ENCODE measurements at regions not wholly inside any gene's neighbourhood (a gene's known extent, or its start where the extent isn't known, plus 50 kb on each side); places are given as distances from the start of the nearest gene placed in this dataset.

DNA sequence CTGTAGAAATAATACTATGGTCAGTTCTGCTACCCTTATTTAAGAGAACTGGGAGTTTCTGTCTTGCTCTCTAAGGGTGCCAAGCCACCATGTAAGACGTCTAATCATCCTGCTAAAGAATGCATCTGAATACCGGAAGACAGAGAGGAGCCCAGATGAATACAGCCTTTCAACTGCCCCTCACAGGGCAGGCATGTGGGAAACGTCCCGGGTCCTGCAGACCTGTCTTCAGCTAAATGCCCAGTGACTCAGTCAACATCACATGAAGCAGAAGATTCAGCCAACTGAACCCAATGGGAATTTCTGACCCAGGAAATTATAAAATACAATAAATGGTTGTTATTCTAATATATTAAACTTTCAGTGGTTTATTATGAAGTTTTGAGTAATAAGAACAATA lies 2141.0 kb upstream of the AGA start:
- no peak for DNase-seq (ENCODE audit: low read depth)

DNA sequence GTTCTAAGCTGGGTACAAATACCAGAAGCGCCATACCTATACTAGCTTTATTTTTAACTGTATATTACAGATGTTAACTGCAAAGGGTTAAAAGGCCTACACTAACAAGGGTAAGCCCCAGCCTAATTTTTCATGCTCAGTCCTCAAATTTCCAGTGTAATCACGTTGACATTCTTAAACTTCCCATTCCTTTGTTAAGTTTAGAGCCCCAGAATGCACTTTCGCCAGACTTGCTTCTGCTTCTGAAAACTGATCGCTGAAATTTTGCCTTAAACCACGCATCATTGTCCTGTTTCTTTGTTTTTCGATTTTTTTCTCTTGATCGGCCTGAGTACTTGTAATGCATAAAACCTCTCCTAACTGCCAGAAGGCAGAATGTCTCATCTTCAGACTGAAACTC lies 2141.9 kb upstream of the AGA start:
- DNase-seq (ENCODE audit: low read depth) = no peak

DNA sequence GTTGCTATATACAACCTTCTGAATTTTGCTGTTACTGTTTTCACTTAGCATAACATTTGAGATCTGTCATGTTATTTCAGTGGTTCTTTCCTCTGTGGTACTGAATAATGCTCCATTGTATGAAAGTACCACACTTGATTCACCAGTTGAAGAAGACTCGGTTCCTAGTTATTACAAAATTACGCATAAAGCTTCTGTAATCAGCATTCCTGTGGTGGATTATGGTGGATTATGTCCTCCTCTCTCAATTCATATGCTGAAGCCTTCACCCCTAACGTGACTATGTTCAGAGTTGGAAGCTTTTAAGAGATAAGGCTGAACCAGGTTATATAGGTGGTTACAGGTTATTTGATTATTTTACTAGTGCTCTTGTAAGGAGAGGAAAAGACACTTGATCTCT lies 2143.5 kb upstream of the AGA start:
- DNase-seq (ENCODE audit: low read depth) = no peak

DNA sequence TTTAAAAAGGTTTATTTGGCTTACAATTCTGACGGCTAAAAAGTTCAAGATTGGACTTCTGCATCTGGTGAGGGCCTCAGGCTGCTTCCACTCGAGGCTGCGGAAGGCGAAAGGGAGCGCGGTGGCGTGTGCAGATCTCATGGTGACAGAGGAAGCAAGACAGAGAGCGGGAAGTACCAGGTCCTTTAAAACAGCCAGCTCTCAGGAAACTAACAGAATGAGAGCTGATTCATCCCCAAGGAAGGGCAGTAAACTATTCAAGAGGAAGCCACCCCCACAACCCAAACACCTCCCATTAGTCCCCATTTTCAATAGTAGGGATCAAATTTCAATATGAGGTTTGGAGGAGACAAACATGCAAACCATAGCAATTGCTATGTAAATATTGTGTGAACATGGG lies 2144.2 kb upstream of the AGA start:
- DNase-seq (ENCODE audit: low read depth) = no peak

DNA sequence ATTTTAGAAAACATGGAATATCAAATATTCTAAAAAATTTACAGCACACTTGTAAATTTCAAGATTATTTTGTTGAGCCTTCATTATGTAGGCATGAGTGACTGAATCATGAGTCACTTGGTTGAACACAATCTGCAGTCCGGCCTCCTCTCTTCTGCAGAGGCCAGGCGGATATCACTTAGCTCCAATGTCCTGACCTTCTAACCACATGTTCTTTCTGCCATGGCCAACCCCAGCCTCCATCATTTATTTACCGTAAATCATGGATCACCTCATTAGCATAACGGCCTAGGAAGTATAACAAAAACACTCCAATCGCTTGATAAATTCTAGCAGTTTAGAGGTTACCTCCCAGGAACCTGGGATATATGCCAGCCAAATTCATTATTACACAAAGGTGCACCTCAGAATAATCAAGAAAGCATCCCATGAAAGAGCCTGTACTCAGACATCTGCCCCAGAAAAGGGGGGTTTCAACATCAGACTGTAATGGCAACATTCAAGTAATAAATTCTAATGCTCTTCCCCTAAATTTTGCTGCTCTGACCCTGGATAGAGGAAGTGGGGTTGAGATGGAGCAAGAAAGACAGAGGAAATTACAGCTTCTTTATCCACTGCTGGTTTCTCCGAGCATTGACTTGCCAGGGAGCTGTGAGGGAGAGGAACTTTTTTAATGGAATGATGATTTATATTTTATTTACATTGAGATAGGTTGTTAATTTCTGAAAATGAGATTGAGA lies 2153.6 kb upstream of the AGA start:
- no peak for DNase-seq (ENCODE audit: low read depth)

DNA sequence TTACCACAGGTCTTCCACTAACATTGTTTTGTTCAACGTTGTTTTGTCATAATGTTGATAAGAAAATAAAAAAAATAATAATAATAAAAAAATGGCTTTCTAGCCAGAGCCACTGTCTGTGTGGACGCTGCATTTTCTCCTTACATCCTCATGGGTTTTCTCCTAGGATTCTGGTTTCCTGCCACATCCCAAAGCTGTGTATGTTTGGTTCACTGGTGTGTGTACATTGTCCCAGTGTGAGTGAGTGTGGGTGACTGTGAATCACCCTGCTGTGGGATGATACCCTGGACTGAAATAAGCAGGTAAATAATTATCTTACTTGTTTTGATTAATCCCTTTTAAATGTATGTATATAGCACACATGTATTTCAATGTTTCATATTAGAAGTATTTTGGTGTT lies 2154.4 kb upstream of the AGA start:
- DNase-seq (ENCODE audit: low read depth) = no peak

DNA sequence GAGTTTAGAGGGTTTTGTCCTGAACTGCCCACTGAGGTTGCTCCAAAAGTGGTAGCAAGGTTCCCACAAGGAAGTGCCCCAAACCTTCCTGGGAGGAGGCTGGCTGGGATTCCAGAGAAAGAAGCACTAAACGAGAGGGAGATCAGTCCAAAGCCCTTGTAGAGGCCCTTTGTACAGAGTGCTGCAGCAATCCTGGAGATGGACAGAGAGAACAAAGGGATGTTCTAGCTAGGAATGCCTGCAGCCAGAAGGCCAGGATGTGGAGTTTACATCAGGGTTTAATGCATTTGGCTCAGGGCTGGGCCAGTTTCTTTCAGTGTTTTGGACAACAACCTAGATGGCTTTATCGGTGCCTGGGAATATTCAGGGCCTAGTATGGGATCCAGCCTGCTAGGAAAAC lies 2155.1 kb upstream of the AGA start:
- DNase-seq (ENCODE audit: low read depth) = no peak

DNA sequence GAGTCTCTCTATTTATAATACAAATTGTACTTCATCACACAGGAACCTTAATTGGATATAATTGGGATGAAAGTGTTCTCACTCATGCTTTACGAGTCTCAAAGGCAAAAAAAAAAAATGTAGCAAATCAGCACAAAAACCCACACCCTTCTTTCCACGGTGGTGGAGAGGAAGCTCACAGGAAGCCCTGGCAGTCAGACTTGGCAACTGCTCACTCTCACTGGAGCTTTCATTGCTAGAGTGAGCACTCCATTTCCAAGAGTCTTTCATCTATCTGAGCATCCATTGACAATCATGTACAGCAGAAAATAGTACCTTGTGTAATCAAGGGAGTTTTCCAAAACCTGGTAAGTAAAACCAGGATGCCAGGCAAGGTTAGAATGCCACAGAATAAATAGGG lies 2159.4 kb upstream of the AGA start:
- no peak for DNase-seq (ENCODE audit: low read depth)

DNA sequence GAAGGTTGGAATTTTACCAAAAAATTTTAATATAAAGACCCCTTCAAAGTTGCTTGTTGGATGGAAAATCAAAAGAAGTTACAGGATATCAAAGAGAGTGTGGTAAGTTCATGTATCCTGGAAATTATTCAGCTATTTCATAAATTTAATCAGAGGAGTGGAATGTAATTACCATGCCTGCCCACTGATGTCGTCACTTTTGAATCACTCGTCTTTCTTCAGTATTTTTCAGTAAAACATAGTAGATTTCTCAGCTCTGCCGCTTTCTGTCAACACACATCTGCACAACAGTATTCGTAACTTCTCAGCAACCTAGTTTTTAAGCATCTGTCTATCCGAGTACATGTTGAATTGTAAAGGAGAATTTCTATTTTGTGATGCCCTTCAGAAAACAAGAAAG lies 2163.0 kb upstream of the AGA start:
- DNase-seq (ENCODE audit: low read depth) = no peak

DNA sequence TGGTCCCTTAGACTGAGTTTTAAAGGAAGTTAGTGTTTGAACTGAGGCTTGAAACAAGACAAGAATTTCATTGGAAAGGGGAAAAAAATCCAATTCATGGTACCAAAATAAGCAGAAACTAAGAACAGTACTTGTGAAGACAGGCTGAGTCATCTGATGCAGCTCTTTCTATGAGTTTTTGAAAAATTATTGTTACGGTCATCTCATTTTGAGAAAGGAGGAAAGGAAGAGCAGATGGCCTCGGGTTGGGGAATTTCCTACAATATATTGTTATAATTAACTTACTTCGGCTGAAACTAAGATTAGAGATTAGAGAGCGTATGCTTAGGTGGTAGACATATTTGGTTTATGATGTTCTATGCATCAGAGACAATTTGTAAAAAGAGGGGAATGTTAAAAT lies 2164.8 kb upstream of the AGA start:
- no peak for DNase-seq (ENCODE audit: low read depth)

DNA sequence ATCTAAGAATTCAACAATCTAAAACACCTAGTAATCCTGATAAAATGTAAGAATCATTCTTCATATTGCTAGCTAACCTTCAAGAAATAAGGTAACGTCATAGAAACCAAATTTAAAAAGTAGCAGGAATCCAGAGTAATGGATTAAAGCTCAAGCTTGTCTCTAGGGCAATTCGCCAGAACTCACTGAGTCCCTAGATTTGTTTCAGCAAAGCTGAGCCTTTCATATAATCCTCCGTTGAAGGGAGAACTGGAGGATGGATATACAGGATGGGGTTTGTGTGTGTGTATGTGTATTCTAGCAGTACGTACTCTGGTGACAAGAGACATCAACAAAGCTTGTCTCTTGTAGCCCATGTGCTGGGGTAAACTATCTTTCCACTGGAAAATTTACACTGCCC lies 2173.5 kb upstream of the AGA start:
- DNase-seq (ENCODE audit: low read depth) = no peak

DNA sequence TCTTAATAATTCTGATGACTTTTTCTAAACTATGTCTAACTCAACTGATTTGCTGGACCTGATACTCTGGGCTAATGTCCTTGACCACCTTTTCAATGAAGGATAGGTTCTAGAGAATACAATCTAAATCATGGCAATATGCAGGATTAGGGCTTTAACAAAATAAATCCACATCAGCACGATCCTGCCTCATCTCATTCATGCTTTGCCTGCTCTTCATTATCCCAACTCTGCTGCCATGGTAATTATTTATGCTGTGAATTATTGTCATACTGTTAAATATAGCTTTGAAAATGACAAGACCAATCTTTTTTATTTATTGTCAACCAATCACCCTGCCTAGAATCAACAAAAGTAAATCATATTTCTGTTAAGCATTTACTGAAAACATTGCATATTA lies 2176.7 kb upstream of the AGA start:
- DNase-seq (ENCODE audit: low read depth) = no peak

DNA sequence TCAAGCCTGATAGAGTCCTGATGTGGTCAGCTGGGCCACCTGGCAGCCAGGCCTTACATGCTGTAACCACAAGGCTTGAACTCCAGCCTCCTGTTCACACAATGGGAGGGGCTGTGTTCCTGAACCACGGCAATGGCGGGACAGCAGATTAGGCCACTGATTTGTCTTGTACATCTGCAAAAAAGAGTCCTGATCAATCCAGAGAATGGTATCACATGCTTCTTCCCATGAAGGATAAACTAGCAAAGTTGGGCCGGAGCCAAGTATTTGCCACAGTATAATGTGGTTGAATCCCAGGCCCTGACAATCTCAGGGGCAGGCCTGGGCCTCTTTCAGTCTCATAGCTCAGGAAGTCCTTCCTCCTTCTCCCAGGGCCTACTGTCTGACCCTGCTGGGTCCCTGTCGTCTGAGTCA lies 2182.5 kb upstream of the AGA start:
- DNase-seq (ENCODE audit: low read depth) = no peak

DNA sequence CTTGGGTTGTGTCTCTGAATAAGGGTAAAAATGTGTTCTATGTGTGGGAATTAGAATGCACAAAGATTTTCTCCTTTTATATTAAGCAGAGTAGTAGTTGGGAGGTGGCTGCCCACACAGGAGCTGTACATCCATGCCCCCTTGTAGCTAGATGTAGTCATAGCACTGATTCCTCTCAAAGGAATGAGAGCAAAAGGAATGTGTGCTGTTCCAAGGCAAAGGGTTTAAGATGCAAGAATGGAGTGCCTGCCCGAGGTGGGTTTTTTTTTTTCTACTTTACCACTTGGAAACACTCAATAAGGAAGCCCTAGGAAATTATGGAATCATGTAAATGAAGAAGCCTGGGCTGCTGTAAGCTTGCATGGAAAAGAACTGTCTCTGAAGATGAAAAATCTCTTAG lies 2183.2 kb upstream of the AGA start:
- DNase-seq (ENCODE audit: low read depth) = no peak

DNA sequence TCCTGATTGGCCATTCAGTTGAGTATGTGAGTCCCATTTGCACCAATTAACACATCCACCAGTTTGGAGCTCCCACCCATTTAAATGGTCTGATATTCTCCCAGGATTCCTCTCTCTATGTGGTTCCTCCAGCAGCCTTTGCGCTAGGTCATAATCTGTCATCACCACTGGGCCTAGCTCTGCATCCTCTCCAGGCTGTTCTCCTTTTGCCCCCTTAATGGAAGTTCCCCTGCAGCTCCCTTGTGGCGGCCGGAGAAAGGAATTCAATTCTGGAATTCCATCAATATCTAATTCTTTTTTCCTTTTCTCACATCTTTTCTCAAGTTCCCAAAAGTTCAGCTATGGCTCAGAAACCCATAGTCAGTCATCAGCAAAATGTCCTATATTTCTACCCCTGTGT lies 2184.4 kb upstream of the AGA start:
- DNase-seq (ENCODE audit: low read depth) = no peak

DNA sequence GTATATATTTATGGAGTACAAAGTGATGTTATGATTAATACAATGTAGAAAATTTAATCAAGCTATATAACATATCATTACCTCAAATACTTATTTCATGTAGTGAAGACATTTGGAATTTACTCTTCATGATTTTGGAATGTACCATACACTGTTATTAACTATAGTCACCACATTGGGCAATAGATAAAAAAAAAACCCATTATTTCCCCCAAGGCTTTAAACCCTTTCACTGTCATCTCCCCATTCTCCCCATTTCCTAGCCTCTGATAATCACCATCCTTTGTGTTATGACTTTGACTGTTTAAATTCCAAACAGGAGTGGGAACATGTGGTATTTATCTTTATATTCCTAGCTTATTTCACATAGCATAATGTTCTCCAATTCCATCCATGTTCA lies 2189.1 kb upstream of the AGA start:
- no peak for DNase-seq (ENCODE audit: low read depth)

DNA sequence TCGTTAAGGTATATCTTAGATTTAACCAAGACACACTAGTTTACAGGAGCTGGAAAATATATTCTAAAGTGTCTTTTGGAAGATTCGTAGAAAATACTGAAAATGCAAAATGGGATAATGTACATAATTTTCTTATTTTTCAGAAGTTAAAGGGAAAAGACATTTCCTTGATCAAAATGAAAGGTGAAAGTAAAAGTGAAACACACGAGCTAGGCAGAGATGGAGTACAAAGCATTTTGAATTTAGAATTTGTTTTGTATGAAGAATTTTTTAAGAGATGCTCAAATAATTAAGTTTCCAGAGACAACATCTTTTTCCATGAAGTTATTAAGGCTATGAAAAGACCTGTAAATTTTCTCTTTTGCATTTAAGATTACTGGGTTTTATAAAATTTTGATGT lies 2192.6 kb upstream of the AGA start:
- no peak for DNase-seq (ENCODE audit: low read depth)

DNA sequence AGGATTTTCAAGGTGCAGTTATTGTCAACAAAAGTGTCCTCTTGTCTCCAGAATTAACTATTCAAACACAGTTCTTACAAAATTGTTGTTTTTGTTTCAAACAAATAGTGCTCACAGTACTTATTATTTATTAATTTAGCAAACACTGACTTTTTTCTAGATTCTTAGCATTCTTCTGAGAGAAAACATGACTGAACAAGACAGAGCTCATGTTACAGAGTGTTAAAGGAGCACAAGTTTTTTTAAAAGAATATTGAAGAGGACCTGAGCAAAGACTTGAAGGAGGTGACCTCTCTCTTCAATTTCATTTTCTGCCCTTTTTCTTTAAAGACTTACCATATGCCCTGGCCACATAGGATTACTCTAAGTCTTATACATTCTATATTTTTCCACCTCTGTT lies 2220.3 kb upstream of the AGA start:
- DNase-seq (ENCODE audit: low read depth) = no peak

DNA sequence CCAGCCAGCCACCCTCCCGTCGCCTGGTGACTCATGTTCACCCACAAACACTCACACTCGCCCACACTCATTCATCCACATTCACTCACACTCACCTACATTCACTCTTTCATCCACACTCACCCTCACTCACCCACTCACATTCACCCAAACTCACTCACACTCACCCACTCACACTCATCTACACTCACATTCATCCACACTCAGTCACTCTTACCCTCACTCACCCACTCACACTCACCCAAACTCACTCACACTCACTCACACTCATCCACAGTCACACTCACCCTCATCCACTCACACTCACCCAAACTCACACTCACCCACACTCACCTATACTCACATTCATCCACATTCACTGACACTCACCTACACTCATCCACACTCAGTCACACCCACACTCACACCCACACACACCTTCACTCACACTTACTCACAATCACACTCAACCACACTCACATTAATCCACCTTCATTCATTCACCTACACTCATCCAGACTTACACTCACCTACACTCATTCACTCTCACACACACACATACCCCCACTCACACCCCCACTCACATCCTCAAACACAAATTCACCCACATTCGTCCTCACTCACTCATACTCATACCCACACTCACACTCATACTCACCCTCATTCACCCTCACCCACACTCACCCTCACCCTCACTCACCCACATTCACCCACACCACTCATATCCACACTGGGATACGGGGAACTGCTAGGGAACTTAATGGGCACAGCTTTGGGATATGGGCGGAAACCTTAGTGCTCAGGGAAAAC lies 2221.6 kb upstream of the AGA start:
- no peak for DNase-seq (ENCODE audit: low read depth)

DNA sequence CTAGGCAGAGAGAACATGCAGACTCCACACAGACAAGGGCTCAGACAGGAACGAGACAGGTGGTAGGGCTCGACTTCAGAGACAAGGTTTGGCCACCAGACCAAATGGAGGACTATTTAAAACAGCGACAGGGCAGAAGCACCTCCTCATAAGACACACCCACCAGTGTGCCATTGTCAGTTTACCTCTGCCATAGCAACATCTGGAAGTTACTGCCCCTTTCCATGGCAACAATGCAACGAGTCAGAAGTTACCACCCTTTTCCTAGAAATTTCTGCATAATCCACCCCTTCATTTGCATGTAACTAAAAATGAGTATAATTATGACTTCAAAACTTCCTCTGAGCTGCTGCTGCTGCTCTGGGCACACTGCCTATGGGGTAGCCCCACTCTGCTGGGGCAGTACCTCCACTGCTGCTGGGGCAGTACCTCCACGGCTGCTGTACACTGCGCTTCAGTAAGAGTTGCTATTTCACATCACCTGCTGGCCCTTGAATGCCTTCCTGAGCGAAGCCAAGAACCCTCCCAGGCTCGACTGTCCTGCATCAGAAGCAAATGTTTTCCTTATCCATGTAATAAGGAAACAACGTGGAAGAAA lies 2222.3 kb upstream of the AGA start:
- no peak for DNase-seq (ENCODE audit: low read depth)

DNA sequence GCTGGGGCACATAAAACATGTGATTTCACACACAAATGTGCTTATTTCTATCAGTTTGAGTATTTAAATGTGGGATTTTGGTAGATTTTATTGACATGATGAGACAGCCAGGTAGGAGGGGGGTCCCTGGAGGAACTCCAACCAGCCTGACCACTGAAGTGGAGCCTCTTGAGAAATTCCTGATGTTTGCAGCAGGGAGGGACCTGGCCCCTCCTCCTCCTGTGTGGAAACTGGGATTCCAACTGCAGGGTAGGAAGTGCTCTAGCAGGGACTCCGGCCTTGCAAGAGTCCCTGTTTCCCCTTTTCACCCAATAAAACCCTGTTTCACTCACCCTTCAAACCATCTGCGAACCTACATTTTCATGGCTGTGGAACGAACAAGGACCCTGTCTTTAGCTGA lies 2224.0 kb upstream of the AGA start:
- DNase-seq (ENCODE audit: low read depth) = no peak

DNA sequence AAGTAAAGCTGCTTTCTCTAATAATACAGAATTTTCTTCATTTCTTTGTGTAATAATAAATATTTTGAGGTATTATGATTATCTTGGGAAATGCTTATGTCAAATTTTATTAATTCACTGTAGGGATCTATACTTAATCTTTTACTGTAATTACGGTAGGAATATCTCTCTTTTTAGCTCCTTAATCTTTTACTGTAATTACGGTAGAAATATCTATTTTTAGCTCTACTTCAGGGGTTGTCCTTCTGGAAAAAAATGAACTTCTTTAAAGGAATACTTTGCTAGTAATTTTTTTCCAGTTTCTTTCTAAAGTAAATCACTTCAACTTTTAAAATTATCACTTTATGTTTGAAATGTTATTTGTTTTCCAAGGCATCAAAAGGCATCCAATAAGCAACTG lies 2229.4 kb upstream of the AGA start:
- DNase-seq (ENCODE audit: low read depth) = no peak

DNA sequence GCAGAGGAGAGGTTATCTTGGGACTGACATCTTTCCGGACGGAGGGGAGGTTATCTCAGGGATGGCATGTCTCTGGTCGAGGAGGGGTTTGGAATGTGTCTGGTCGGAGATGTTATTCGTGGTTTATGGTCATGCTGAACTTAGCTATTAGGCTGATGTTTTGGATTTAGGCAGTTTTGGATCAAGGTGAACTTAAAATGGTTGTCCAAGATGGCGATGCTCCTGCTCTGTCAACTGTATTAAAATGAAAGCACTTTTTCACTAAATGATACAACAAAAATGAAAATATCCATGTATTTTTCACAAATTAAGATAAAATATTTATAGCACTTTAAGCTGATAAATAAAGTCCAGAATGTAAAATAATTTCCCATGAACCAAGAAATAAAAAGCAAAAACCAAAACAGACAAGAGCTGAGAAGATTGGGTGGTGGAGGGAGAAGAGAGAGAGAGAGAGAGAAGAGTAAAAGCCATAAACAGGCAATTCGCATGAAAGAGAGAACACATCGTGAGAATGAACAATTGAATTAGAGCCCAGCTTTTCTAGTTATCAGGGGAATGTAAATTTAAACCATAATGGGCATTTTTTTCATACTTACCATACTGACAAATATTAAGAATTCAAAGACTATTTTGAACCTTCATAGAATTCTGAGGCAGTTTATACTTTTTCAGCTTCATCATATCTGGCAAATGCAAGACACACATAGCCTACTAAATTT lies 2236.0 kb upstream of the AGA start:
- no peak for DNase-seq (ENCODE audit: low read depth)
